ENCODE measurements at regions not wholly inside any gene's neighbourhood (a gene's known extent, or its start where the extent isn't known, plus 50 kb on each side); places are given as distances from the start of the nearest gene placed in this dataset.

- Mint-ChIP-seq H3K27me3 (ENCODE audit: low read depth, poor library complexity) (peaks cover 3% of the 10 kb centered on the region), H3K4me1 (peaks cover 16% of the 10 kb centered on the region), H3K4me3 (no peak overlapping the region), H3K27ac (no peak overlapping the region), H3K36me3 (ENCODE audit: low read depth) (no peaks in the 10 kb centered on the region), H3K9me3 (no peaks in the 10 kb centered on the region)
- no peak for TF ChIP-seq CTCF (IDR thresholded peaks at IDR 0.05)
- no peak for DNase-seq
These were observed 168.1 kb upstream of the SLC7A11 start for GRCh38 chr4:138410266-138410665.

- TF ChIP-seq CTCF (IDR thresholded peaks at IDR 0.05), result no peak
- H3K36me3 Mint-ChIP-seq (ENCODE audit: low read depth), result no peaks in the 10 kb centered on the region
- DNase-seq, result no peak
- H3K27ac Mint-ChIP-seq, result no peak overlapping the region
- no peak overlapping the region for H3K4me3 Mint-ChIP-seq
- peaks cover 3% of the 10 kb centered on the region for H3K27me3 Mint-ChIP-seq (ENCODE audit: low read depth, poor library complexity)
- H3K4me1 Mint-ChIP-seq, result peaks cover 16% of the 10 kb centered on the region
- no peaks in the 10 kb centered on the region for H3K9me3 Mint-ChIP-seq
These were observed 167.5 kb upstream of the SLC7A11 start for GRCh38 chr4:138409670-138410069.

- no peaks in the 10 kb centered on the region for H3K27me3 Mint-ChIP-seq (ENCODE audit: low read depth, poor library complexity)
- no peak for DNase-seq
- H3K27ac Mint-ChIP-seq, result no peak overlapping the region
- H3K9me3 Mint-ChIP-seq, result no peaks in the 10 kb centered on the region
- H3K4me3 Mint-ChIP-seq, result no peak overlapping the region
- H3K4me1 Mint-ChIP-seq, result peaks cover 16% of the 10 kb centered on the region
- no peaks in the 10 kb centered on the region for H3K36me3 Mint-ChIP-seq (ENCODE audit: low read depth)
- TF ChIP-seq CTCF (IDR thresholded peaks at IDR 0.05), result no peak
These were observed 166.6 kb upstream of the SLC7A11 start for GRCh38 chr4:138408758-138409157.

GRCh38 chr4:138407329-138407728, 165.2 kb upstream of the SLC7A11 start:
- no peaks in the 10 kb centered on the region for H3K9me3 Mint-ChIP-seq
- peak overlapping the region; percentile 1 for H3K27ac Mint-ChIP-seq
- peaks cover 16% of the 10 kb centered on the region for H3K4me1 Mint-ChIP-seq
- no peaks in the 10 kb centered on the region for H3K36me3 Mint-ChIP-seq (ENCODE audit: low read depth)
- DNase-seq, result no peak
- H3K27me3 Mint-ChIP-seq (ENCODE audit: low read depth, poor library complexity), result no peaks in the 10 kb centered on the region
- no peak overlapping the region for H3K4me3 Mint-ChIP-seq
- TF ChIP-seq CTCF (IDR thresholded peaks at IDR 0.05), result no peak

GRCh38 chr4:138406876-138407275, 164.7 kb upstream of the SLC7A11 start:
- H3K4me1 Mint-ChIP-seq, result peaks cover 16% of the 10 kb centered on the region
- H3K9me3 Mint-ChIP-seq, result no peaks in the 10 kb centered on the region
- no peak overlapping the region for H3K4me3 Mint-ChIP-seq
- TF ChIP-seq CTCF (IDR thresholded peaks at IDR 0.05), result no peak
- H3K36me3 Mint-ChIP-seq (ENCODE audit: low read depth), result no peaks in the 10 kb centered on the region
- H3K27ac Mint-ChIP-seq, result peak overlapping the region; percentile 1
- no peak for DNase-seq
- no peaks in the 10 kb centered on the region for H3K27me3 Mint-ChIP-seq (ENCODE audit: low read depth, poor library complexity)

- Mint-ChIP-seq H3K27ac (peak overlapping the region; percentile 1), H3K27me3 (ENCODE audit: low read depth, poor library complexity) (no peaks in the 10 kb centered on the region), H3K4me3 (no peak overlapping the region), H3K36me3 (ENCODE audit: low read depth) (no peaks in the 10 kb centered on the region), H3K9me3 (no peaks in the 10 kb centered on the region), H3K4me1 (peaks cover 22% of the 10 kb centered on the region)
- no peak for TF ChIP-seq CTCF (IDR thresholded peaks at IDR 0.05)
- no peak for DNase-seq
These were observed 163.9 kb upstream of the SLC7A11 start for GRCh38 chr4:138405934-138406567.

Data from nephron progenitor cell (in vitro differentiated cells).